AG04449 (cell line): ENCODE measurements at regions not wholly inside any gene's neighbourhood (a gene's known extent, or its start where the extent isn't known, plus 50 kb on each side); places are given as distances from the start of the nearest gene placed in this dataset.
"Not testable (repeated sequence)": the region's sequence is repeated elsewhere in the genome, so short reads cannot be mapped to it uniquely, and the experiment has no call there.

Experiments used
- CTCF ChIA-PET: fragments of 350-600 bp; formaldehyde crosslinking; extraction: SDS; loops from one replicate; lab custom pipeline; 2021; ENCODE audit warnings: antibody characterized with exemption; lab: Yijun Ruan, JAX
- POLR2A ChIA-PET: fragments of 400-600, 350-600 bp; formaldehyde crosslinking; extraction: SDS; loops from one replicate; lab custom pipeline; 2020; ENCODE audit warnings: antibody characterized with exemption, inconsistent platforms; lab: Yijun Ruan, JAX
- DNase-seq: peaks from one replicate; pipeline ENCODE4 v3.0.0-alpha.2; 2010; ENCODE audit warnings: low read depth, low spot score
- H3K4me3 ChIP-seq: 2 replicates; pipeline ENCODE4 v1.5.1; 2011; ENCODE audit warnings: low read depth, mild to moderate bottlenecking, control low read depth, low read length
- CTCF ChIP-seq: IDR thresholded peaks from one replicate; pipeline ENCODE4 v1.5.1; 2011; ENCODE audit warnings: mild to moderate bottlenecking, moderate library complexity, low read length, control low read depth, inconsistent platforms; ENCODE audit not compliant: insufficient read depth; ENCODE audit errors: missing control alignments

GRCh38 chr3:186439725-186440124, 77.7 kb upstream of the DGKG start:
- no peak for TF ChIP-seq CTCF
- DNase-seq, result no peak
- ChIA-PET CTCF (interaction anchor here (0.8 to 1.4 kb wide), 2 partner anchors 14 to 24 kb away, joined by 3 read pairs; no protein-coding TSS in a partner anchor), POLR2A (no interaction called here)
- no peak overlapping the region for H3K4me3 ChIP-seq

GRCh38 chr3:186435332-186435731, 73.3 kb upstream of the DGKG start:
- H3K4me3 ChIP-seq, POLR2A ChIA-PET, DNase-seq, CTCF ChIA-PET: not testable (repeated sequence)

- H3K4me3 ChIP-seq, result no peak overlapping the region
- TF ChIP-seq CTCF, result no peak
- CTCF ChIA-PET, result no interaction called here
- no peak for DNase-seq
- POLR2A ChIA-PET, result no interaction called here
These were observed 71.1 kb upstream of the DGKG start for GRCh38 chr3:186432944-186433732.

GRCh38 chr3:186432189-186432588, 70.2 kb upstream of the DGKG start:
- ChIA-PET CTCF (interaction anchor here (0.8 kb wide), 1 partner anchor 13 kb away, joined by 3 read pairs; no protein-coding TSS in a partner anchor), POLR2A (no interaction called here)
- no peak overlapping the region for H3K4me3 ChIP-seq
- no peak for DNase-seq
- no peak for TF ChIP-seq CTCF

- no peak for TF ChIP-seq CTCF
- DNase-seq, result no peak
- ChIA-PET CTCF (no interaction called here), POLR2A (no interaction called here)
- no peak overlapping the region for H3K4me3 ChIP-seq
These were observed 65.7 kb upstream of the DGKG start for GRCh38 chr3:186427627-186428281.

- peak; percentile 31 for DNase-seq
- ChIA-PET CTCF (interaction anchor here (0.8 to 1.3 kb wide), 5 partner anchors 12 to 114 kb away, joined by 3 read pairs; no protein-coding TSS in a partner anchor), POLR2A (no interaction called here)
- TF ChIP-seq CTCF, result peak; percentile 22
- H3K4me3 ChIP-seq, result no peak overlapping the region
These were observed 64.0 kb upstream of the DGKG start for GRCh38 chr3:186425788-186426730.
